ENCODE measurements at regions not wholly inside any gene's neighbourhood (a gene's known extent, or its start where the extent isn't known, plus 50 kb on each side); places are given as distances from the start of the nearest gene placed in this dataset.
"Not testable (repeated sequence)": the region's sequence is repeated elsewhere in the genome, so short reads cannot be mapped to it uniquely, and the experiment has no call there.

- Mint-ChIP-seq H3K9me3 (no peaks in the 10 kb centered on the region), H3K4me3 (no peak overlapping the region), H3K27ac (no peak overlapping the region), H3K36me3 (no peaks in the 10 kb centered on the region), H3K4me1 (no peaks in the 10 kb centered on the region), H3K27me3 (peaks cover 5% of the 10 kb centered on the region)
- DNase-seq (ENCODE audit: low spot score in 2 of 2) = no peak
- ATAC-seq (ENCODE audit: low read depth) = no peak
Observed at GRCh38 chr6:112946051-112946450, 598.9 kb downstream of the RFPL4B start.

GRCh38 chr6:112947507-112947906, 600.4 kb downstream of the RFPL4B start:
- Mint-ChIP-seq H3K27ac (no peak overlapping the region), H3K9me3 (no peaks in the 10 kb centered on the region), H3K4me1 (no peaks in the 10 kb centered on the region), H3K4me3 (no peak overlapping the region), H3K36me3 (no peaks in the 10 kb centered on the region), H3K27me3 (peaks cover 5% of the 10 kb centered on the region)
- DNase-seq (ENCODE audit: low spot score in 2 of 2) (no peak), ATAC-seq (ENCODE audit: low read depth) (no peak)

- Mint-ChIP-seq H3K36me3 (no peaks in the 10 kb centered on the region), H3K27me3 (peaks cover 7% of the 10 kb centered on the region), H3K4me1 (no peaks in the 10 kb centered on the region), H3K4me3 (no peak overlapping the region), H3K9me3 (no peaks in the 10 kb centered on the region), H3K27ac (no peak overlapping the region)
- DNase-seq (ENCODE audit: low spot score in 2 of 2) (no peak), ATAC-seq (ENCODE audit: low read depth) (no peak)
Observed at GRCh38 chr6:112951829-112952228, 604.7 kb downstream of the RFPL4B start.

DNA sequence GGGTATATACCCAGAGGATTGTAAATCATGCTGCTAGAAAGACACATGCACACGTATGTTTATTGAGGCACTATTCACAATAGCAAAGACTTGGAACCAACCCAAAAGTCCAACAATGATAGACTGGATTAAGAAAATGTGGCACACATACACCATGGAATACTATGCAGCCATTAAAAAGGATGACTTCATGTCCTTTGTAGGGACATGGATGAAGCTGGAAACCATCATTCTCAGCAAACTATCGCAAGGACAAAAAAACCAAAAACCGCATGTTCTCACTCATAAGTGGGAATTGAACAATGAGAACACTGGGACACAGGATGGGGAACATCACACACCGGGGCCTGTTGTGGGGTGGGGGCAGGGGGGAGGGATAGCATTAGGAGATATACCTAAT, 608.6 kb downstream of the RFPL4B start:
- not testable (repeated sequence) for H3K4me3 Mint-ChIP-seq; H3K9me3 Mint-ChIP-seq; ATAC-seq (ENCODE audit: low read depth); H3K27me3 Mint-ChIP-seq; DNase-seq (ENCODE audit: low spot score in 2 of 2); H3K4me1 Mint-ChIP-seq; H3K36me3 Mint-ChIP-seq; H3K27ac Mint-ChIP-seq

- no peaks in the 10 kb centered on the region for H3K36me3 Mint-ChIP-seq
- H3K9me3 Mint-ChIP-seq = peaks cover 1% of the 10 kb centered on the region
- no peak overlapping the region for H3K4me3 Mint-ChIP-seq
- DNase-seq (ENCODE audit: low spot score in 2 of 2) = no peak
- H3K4me1 Mint-ChIP-seq = no peaks in the 10 kb centered on the region
- no peak overlapping the region for H3K27ac Mint-ChIP-seq
- peaks cover 3% of the 10 kb centered on the region for H3K27me3 Mint-ChIP-seq
- ATAC-seq (ENCODE audit: low read depth) = no peak
Observed at GRCh38 chr6:112956696-112957535, 609.8 kb downstream of the RFPL4B start.

- Mint-ChIP-seq H3K36me3 (no peaks in the 10 kb centered on the region), H3K9me3 (peaks cover 1% of the 10 kb centered on the region), H3K27me3 (peaks cover 3% of the 10 kb centered on the region), H3K4me3 (no peak overlapping the region), H3K27ac (no peak overlapping the region), H3K4me1 (no peaks in the 10 kb centered on the region)
- no peak for DNase-seq (ENCODE audit: low spot score in 2 of 2)
- ATAC-seq (ENCODE audit: low read depth) = no peak
Observed at GRCh38 chr6:112957536-112957916, 610.4 kb downstream of the RFPL4B start.

DNA sequence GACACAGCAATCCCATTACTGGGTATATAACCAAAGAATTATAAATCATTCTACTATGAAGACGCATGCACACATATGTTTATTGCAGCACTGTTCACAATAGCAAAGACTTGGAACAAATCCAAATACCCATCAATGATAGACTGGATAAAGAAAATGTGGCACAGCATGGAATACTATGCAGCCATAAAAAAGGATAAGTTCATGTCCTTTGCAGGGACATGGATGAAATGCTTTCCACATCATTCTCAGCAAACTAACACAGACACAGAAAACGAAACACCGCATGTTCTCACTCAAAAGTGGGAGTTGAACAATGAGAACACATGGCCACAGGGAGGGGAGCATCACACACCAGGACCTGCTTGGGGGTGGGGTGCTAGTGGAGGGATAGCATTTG, 613.0 kb downstream of the RFPL4B start:
- not testable (repeated sequence) for H3K4me1 Mint-ChIP-seq; DNase-seq (ENCODE audit: low spot score in 2 of 2); H3K9me3 Mint-ChIP-seq; H3K27ac Mint-ChIP-seq; ATAC-seq (ENCODE audit: low read depth); H3K4me3 Mint-ChIP-seq; H3K36me3 Mint-ChIP-seq; H3K27me3 Mint-ChIP-seq

- no peak for ATAC-seq (ENCODE audit: low read depth)
- Mint-ChIP-seq H3K4me3 (no peak overlapping the region), H3K27me3 (peaks cover 5% of the 10 kb centered on the region), H3K4me1 (no peaks in the 10 kb centered on the region), H3K27ac (no peak overlapping the region), H3K9me3 (peaks cover 6% of the 10 kb centered on the region), H3K36me3 (no peaks in the 10 kb centered on the region)
- DNase-seq (ENCODE audit: low spot score in 2 of 2) = no peak
Observed at GRCh38 chr6:112967974-112968373, 620.8 kb downstream of the RFPL4B start.

DNA sequence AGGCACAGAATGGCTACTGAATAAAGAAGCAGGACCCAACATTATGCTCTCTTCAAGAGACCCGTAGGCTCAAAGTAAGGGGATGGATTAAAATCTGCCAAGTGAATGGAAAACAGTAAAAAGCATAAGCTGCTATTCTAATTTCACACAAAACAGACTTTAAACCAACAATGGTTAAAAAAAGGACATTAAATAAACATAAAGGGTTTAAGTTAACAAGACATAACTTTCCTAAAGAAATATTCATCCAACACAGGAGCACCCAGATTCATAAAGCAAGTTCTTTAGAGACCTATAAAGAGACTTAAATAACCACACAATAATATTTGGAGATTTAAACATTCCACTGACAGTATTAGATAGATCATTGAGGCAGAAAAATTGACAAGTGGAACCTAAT, 624.5 kb downstream of the RFPL4B start:
- no peak for ATAC-seq (ENCODE audit: low read depth)

GRCh38 chr6:112974931-112975330, 627.8 kb downstream of the RFPL4B start:
- H3K4me1 Mint-ChIP-seq; ATAC-seq (ENCODE audit: low read depth); DNase-seq (ENCODE audit: low spot score in 2 of 2); H3K27ac Mint-ChIP-seq; H3K27me3 Mint-ChIP-seq; H3K36me3 Mint-ChIP-seq; H3K4me3 Mint-ChIP-seq: not testable (repeated sequence)
- peaks cover 11% of the 10 kb centered on the region for H3K9me3 Mint-ChIP-seq

More for the DNA sequence above, 624.5 kb downstream of the RFPL4B start:
- Mint-ChIP-seq H3K27me3 (peaks cover 3% of the 10 kb centered on the region), H3K4me3 (no peak overlapping the region), H3K9me3 (peaks cover 12% of the 10 kb centered on the region), H3K27ac (no peak overlapping the region), H3K36me3 (no peaks in the 10 kb centered on the region), H3K4me1 (no peaks in the 10 kb centered on the region)
- DNase-seq (ENCODE audit: low spot score in 2 of 2) = no peak

DNA sequence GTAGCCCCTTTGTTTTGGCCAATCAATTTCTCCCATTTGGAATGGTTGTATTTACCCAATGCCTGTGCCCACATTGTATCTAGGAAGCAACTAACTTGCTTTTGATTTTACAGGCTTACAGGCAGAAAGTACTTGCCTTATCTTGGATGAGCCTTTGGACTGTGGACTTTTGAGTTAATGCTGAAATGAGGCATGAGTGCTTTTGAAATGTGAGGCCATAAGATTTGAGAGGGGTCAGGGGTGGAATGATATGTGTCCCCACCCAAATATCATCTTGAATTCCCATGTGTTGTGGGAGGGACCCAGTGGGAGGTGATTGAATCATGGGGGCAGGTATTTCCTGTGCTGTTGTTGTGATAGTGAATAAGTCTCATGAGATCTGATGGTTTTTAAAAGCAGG, 629.4 kb downstream of the RFPL4B start:
- DNase-seq (ENCODE audit: low spot score in 2 of 2); ATAC-seq (ENCODE audit: low read depth); H3K4me3 Mint-ChIP-seq; H3K4me1 Mint-ChIP-seq; H3K27me3 Mint-ChIP-seq; H3K36me3 Mint-ChIP-seq; H3K27ac Mint-ChIP-seq: not testable (repeated sequence)
- peaks cover 11% of the 10 kb centered on the region for H3K9me3 Mint-ChIP-seq

DNA sequence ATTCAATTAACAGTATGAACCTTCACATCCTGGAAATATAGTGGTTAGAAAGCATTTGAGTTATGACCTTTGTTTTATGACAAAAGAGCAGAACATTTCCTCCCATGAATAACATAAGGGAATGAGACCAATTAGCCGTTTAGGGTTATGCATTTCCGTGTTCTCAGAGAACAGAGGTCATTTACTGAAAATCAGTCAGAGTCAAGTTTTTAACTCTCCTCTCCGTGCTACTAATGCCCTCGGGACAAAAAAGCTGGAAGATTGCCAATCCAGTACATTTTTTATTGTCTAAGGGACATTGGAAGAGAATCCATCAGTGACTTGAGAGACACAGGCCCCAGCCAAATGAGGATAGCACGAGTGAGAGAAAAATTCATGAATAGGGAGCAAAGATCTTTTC, 632.7 kb downstream of the RFPL4B start:
- Mint-ChIP-seq H3K27me3 (no peaks in the 10 kb centered on the region), H3K4me3 (no peak overlapping the region)
- no peak for ATAC-seq (ENCODE audit: low read depth)

GRCh38 chr6:112980676-112981075, 633.5 kb downstream of the RFPL4B start:
- Mint-ChIP-seq H3K4me1 (no peaks in the 10 kb centered on the region), H3K4me3 (no peak overlapping the region), H3K36me3 (no peaks in the 10 kb centered on the region), H3K27ac (no peak overlapping the region), H3K27me3 (no peaks in the 10 kb centered on the region), H3K9me3 (no peaks in the 10 kb centered on the region)
- no peak for DNase-seq (ENCODE audit: low spot score in 2 of 2)
- no peak for ATAC-seq (ENCODE audit: low read depth)

More for the DNA sequence above, 632.7 kb downstream of the RFPL4B start:
- no peak for DNase-seq (ENCODE audit: low spot score in 2 of 2)
- H3K4me1 Mint-ChIP-seq = no peaks in the 10 kb centered on the region
- H3K27ac Mint-ChIP-seq = no peak overlapping the region
- peaks cover 5% of the 10 kb centered on the region for H3K9me3 Mint-ChIP-seq
- H3K36me3 Mint-ChIP-seq = no peaks in the 10 kb centered on the region

DNA sequence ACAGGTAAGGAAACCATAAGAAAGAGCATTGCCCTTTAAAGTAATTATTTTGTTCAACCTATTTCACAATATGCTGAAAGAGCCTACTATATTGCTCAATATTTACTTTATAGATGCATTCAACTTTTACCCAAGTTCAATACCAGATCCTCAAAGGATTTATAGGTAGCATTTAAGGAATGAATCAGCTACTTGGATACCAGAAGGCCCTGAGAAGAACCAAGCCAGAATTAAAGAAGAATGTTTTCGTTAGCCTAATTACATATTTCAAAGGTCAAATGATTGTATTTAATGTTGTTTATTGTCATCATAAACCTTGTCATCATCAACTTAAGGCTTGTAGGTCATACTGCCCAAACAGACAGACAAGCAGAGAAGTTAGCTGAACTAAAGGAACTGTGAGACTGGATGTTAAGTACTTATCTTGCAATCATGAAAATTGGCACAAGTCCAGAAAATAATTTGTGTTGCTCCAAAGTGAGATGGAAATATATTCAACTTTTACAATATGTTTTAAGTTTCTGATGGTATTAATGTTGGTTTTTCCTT, 636.7 kb downstream of the RFPL4B start:
- Mint-ChIP-seq H3K4me3 (no peak overlapping the region), H3K27me3 (no peaks in the 10 kb centered on the region), H3K4me1 (no peaks in the 10 kb centered on the region), H3K36me3 (no peaks in the 10 kb centered on the region), H3K9me3 (no peaks in the 10 kb centered on the region), H3K27ac (no peak overlapping the region)
- ATAC-seq (ENCODE audit: low read depth) = no peak
- no peak for DNase-seq (ENCODE audit: low spot score in 2 of 2)

- H3K4me3 Mint-ChIP-seq = no peak overlapping the region
- ATAC-seq (ENCODE audit: low read depth) = no peak
- no peaks in the 10 kb centered on the region for H3K4me1 Mint-ChIP-seq
- no peaks in the 10 kb centered on the region for H3K27me3 Mint-ChIP-seq
- no peak for DNase-seq (ENCODE audit: low spot score in 2 of 2)
- no peaks in the 10 kb centered on the region for H3K36me3 Mint-ChIP-seq
- H3K9me3 Mint-ChIP-seq = peaks cover 2% of the 10 kb centered on the region
- H3K27ac Mint-ChIP-seq = no peak overlapping the region
Observed at GRCh38 chr6:112984899-112985298, 637.8 kb downstream of the RFPL4B start.

Data from memory B cell (primary cell).